H4 (cell line): ENCODE measurements at regions not wholly inside any gene's neighbourhood (a gene's known extent, or its start where the extent isn't known, plus 50 kb on each side); places are given as distances from the start of the nearest gene placed in this dataset.
A peak's percentile ranks its signal among the peaks of the same experiment; 100 is the strongest.
"Not testable (repeated sequence)": the region's sequence is repeated elsewhere in the genome, so short reads cannot be mapped to it uniquely, and the experiment has no call there.

ENCODE experiments used
- DNase-seq: peaks from one replicate; pipeline ENCODE4 v3.0.0-alpha.2; 2015; ENCODE audit warnings: low spot score

DNA sequence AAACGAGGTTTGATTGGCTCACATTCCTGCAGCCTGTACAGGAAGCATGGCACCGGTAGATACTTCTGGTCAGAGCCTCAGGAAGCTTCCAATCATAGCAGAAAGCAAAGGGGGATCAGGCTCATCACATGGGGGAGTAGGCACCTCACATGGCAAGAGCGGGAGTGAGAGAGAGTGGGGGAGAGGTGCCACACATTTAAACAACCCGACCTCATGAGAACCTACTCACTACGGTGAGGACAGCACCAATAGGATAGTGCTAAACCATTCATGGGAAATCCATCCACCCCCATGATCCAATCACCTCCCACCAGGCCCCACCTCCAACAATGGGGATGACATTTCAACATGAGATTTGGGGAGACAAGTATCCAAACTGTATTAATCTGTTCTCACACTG, 105.8 kb downstream of the SOCS6 start:
- no peak for DNase-seq

DNA sequence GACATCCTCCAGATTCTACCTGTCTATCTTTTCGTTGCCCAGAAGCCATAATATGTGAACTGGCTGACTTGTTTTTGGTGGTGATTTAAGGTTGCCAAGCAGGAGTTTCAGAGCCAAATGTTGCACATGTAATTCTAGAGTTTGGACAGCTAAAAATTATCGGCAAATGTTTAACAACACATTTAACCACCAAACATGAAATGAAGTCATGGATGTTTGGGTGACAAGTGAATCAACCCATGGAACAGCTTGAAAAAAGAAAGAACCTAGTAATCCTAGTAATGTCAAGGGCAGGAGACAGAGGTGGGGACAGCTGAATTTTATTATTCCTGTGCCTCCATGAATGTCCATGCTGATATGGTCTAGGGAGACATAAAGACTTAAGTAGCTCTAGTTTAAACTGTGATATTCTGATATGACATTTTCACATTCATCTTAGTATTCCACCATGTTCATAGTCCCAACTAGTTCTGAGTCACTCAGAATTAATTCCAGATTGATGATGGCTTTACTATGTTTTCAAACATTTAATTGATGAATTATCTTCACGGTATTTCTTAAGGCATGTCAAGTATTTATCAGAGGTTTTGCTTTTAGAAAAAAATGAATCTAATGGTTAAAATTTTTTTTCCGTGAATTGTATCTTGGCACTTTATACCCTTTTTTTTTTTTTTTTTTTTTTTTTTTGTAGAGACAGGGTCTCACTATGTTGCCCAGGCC, 101.7 kb downstream of the SOCS6 start:
- no peak for DNase-seq

DNA sequence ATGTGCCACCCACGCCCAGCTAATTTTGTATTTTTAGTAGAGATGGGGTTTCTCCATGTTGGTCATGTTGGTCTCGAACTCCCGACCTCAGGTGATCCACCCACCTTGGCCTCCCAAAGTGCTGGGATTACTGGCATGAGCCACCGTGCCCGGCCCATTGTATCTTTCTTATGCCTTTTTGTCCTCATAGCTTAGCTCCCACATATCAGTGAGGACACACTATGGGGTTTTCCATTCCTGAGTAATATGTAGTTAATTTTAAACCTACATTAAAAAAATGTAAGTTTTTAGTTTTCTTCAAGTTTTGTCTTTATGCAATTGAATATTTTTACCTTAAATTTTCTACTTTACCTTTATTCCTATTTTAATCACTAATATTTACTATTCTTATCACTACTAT, 100.2 kb downstream of the SOCS6 start:
- DNase-seq = not testable (repeated sequence)

DNA sequence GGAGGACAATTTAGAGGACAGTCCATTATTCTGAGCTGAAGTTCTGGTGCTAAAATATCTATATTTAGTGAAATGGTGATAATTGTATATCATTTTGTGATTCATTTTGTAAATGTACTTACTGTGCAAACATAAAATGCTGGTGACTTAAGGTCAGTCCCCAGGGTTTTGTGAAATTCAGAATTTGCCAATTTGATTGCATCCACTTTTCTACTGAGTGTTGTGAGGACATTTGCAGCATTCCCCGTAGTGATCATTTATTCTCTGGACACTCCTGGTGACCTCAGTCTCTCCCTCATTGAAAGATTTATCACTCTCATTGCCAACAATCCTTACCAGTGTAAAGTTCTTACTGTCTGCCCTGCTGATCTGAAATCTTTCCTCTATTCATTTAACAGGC, 98.2 kb downstream of the SOCS6 start:
- no peak for DNase-seq

DNA sequence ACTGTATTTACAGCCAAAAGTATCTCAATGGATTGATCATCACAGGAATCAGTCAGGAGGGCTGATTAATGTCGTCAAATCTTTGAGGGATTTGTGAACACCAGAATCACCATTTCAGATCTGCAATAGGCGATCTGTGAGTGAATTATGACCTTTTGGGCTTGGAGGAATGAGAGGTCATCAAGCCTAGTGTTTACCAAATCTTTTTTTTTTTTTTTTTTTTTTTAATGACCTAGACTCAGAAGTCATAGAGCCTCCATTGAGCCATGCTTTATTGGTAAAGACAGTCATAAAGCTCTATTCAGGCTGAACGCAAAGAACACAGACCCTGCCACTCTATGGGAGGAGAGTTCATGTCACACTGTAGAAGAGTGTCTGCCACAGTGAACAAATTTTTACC, 97.7 kb downstream of the SOCS6 start:
- DNase-seq = no peak

DNA sequence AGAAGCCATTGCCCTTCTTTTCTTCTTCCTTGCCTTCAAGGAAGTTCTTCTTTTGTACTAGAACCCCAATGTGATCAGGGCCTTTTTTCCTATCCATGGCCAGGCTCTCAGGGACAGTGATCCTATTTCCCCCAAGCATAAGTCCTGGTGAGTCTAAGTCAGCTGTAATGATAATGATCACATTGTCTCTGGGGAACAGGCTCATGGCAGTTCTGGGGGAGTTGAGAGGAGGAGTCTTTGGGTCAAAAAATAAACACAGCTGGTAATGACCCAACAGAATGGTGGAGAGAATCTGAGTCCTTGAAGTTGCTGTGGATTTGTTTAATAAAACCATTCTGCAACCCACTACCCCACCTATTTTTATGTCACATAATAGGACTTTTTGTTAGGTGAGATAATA, 96.6 kb downstream of the SOCS6 start:
- DNase-seq = no peak

DNA sequence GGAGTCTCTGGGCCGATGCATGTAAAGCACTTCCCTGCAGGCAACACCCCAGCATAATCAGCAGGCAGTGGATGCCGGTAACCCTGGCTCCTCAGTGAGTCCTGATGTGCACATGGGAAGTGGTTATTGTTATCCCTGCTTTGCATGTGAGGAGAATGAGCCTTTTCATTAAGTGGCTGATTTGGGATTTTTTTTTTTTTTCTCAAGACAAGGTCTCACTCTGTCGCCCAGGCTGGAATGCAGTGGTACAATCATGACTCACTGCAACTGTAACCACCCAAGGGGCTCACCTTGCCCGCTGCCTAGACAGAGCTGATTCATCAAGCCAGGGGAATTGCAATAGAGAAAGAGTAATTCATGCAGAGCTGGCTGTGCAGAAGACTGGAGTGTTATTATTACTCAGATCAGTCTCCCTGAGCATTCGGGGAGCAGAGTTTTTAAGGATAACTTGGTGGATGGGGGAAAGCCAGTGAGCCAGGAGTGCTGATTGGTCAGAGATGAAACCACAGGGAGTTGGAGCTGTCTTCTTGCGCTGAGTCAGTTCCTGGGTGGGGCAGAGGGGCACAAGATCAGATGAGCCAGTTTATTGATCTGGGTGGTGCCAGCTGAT, 95.4 kb downstream of the SOCS6 start:
- DNase-seq = peak; percentile 95

DNA sequence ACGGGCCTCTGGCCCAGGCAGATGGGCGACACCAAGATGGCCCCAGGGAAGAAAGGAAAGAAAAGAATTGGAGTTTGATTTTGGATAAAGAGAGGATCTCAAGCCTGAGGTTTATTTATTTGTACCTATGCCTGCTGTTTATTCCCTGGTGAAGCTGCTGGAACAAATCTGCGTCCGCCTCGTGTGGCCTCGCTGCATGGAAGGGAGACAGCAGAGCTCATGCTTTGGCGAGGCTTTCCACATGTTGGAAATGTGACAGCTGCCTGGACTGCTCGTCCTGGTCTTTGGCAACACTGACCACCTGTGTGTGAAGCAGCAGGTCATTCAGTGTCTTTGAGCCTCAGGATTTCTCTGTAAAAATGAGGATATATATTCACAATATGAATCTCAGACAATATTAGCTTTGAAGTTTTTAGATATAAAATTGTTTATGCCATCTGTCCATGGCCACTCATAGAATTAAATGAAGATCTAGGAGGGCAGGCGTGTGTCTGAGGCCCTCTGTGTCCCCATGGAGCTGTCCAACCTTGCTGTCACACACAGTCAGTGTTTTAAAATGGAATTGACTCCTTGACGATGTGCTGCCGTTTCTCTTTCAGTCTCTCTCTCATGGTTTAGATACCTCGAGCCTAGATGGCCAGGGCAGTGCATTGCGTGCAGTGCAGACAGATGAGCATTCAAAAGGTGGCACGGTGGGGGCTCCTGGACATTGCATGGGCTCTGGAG, 94.3 kb downstream of the SOCS6 start:
- no peak for DNase-seq

DNA sequence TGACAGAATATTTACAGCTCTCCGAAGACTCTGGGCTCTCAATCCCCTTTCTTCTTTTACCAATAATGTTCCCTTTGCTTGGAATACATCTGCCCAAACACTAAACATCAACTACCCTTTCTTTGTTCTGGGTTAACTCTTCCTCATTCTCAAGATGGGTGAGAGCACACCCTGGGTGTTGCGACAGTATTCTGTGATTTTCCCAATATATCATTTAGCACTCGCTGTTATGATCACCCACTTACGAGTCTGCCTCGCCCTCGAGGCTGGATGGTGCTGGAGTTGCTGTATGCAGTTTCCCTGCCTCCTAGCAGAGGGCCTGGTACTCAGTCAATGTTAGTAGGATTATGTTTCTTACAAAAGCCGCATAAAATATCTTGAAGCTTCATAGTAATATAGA, 93.2 kb downstream of the SOCS6 start:
- DNase-seq = no peak

DNA sequence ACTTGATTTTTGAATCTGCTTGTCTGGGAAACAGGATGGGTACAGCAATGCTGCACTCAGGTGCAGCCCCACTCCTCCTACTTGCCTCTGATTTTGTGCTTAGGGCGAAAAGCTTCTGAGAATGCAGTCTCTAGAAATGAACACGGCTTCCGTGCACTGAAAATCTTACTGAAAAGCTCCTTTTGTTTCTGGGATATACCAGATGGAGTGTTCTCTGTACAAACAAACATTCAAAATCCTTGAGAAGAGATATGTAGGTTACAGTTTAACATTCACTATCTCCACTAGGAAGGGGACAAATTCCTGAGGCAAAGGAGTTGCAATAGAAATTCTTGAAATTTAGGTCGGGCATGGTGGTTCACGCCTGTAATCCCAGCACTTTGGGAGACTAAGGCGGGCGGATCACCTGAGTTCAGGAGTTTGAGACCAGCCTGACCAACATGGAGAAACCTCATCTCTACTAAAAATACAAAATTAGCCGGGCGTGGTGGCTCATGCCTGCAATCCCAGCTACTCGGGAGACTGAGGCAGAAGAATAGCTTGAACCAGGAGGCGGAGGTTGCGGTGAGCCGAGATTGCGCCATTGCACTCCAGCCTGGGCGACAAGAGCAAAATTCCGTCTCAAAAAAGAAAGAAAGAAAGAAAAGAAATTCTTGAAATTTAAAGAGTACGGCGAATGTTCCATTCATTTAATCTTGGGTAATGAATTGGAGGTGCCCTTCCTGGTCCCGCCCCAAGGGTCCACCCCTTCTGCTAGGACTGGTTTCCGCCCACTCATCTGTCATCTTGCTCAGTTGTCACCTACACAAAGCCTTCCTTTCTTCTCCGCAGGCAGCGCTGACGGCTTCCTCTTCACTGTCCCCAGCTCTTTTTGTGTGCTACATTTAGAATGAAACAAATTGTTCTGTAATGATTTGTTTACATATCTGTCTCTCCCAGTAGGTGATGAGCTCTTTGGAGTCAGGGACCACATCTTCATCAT, 92.4 kb downstream of the SOCS6 start:
- DNase-seq = no peak
